ENCODE measurements at regions not wholly inside any gene's neighbourhood (a gene's known extent, or its start where the extent isn't known, plus 50 kb on each side); places are given as distances from the start of the nearest gene placed in this dataset.

DNA sequence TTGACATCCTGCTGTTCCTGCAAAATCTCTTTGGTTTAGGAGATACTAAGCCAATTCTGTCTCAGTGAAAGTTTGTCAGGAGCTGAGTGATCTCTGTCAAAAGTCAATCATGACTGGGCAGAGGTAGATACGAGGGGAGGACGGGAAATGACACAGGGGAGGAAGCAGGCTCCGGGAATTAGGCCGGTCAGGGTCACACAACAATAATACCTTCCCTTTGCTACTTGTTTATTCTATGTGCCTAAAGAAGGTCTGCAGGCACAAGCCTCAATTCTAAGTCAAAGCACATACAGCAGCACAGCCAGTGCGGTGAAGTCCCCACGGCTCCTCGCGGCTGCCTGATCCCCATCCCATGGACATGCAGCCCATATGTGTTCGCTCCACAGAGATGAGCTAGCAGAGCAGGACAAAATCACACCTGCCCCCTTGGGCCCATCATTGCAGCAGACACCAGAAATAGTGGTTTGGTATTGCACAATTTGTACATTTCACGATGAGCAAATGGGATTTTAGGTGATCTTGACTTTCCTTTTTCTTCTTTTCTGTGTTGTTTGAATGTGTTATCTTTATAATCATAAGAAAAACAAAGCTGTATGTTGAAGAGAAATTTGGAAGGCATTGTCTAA lies 141.4 kb downstream of the VAPA start:
- H3K4me3 ChIP-seq (ENCODE audit: low read depth, low read length), result no peak overlapping the region
- DNase-seq (ENCODE audit: low read depth), result peak; percentile 32

DNA sequence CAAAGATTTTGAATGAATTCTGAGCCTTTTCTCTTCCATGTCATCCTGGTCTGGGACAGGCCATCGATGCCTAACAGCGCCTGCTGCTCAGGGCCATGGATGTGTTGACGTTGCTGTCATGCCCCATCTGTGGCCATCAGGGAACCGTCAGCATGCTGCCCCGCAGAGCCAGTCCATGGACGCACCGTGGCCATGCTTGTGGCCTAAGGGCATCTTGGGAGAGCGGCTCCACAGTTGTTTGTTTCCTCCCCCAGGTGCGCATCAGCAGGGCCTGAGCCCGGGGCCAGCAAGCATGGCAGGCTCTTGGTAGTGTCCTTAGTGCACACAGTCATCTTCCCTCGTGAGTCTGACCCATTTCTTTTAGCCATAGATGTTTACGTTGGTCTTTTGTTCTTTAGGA lies 142.7 kb downstream of the VAPA start:
- TF ChIP-seq, protein P1, sequence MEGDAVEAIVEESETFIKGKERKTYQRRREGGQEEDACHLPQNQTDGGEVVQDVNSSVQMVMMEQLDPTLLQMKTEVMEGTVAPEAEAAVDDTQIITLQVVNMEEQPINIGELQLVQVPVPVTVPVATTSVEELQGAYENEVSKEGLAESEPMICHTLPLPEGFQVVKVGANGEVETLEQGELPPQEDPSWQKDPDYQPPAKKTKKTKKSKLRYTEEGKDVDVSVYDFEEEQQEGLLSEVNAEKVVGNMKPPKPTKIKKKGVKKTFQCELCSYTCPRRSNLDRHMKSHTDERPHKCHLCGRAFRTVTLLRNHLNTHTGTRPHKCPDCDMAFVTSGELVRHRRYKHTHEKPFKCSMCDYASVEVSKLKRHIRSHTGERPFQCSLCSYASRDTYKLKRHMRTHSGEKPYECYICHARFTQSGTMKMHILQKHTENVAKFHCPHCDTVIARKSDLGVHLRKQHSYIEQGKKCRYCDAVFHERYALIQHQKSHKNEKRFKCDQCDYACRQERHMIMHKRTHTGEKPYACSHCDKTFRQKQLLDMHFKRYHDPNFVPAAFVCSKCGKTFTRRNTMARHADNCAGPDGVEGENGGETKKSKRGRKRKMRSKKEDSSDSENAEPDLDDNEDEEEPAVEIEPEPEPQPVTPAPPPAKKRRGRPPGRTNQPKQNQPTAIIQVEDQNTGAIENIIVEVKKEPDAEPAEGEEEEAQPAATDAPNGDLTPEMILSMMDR (IDR thresholded peaks at IDR 0.05; ENCODE audit: insufficient read depth, low read depth, low read length), result no peak
- DNase-seq (ENCODE audit: low read depth), result no peak
- no peak overlapping the region for H3K4me3 ChIP-seq (ENCODE audit: low read depth, low read length)

More for the DNA sequence above, 141.4 kb downstream of the VAPA start:
- TF ChIP-seq, protein P1 (IDR thresholded peaks at IDR 0.05; ENCODE audit: insufficient read depth, low read depth, low read length), result no peak

DNA sequence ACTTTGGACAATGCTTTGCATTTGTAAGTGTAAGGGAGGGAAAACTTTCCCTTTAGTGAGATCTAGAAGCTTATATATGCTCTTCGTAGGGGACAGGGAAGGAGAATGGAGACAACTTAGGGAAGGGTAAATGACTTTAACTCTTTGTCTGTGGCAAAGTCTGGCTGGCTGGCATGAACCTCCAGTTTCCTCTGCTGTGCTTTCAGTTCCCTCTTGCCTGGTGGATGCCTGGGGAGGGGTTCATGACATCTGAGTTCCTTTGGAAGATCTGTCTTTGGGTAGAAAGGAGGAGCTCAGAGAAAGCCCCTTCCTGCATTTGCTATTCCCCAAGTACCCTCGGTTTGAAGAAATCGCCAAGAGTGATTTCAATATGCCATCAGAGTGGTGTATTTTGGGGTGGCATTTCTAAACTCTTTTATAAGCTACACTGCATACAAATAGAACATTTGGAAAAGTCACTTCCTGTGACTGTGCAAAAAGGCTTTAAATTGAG lies 143.6 kb downstream of the VAPA start:
- no peak overlapping the region for H3K4me3 ChIP-seq (ENCODE audit: low read depth, low read length)
- no peak for DNase-seq (ENCODE audit: low read depth)
- TF ChIP-seq, protein P1 (IDR thresholded peaks at IDR 0.05; ENCODE audit: insufficient read depth, low read depth, low read length), result no peak

DNA sequence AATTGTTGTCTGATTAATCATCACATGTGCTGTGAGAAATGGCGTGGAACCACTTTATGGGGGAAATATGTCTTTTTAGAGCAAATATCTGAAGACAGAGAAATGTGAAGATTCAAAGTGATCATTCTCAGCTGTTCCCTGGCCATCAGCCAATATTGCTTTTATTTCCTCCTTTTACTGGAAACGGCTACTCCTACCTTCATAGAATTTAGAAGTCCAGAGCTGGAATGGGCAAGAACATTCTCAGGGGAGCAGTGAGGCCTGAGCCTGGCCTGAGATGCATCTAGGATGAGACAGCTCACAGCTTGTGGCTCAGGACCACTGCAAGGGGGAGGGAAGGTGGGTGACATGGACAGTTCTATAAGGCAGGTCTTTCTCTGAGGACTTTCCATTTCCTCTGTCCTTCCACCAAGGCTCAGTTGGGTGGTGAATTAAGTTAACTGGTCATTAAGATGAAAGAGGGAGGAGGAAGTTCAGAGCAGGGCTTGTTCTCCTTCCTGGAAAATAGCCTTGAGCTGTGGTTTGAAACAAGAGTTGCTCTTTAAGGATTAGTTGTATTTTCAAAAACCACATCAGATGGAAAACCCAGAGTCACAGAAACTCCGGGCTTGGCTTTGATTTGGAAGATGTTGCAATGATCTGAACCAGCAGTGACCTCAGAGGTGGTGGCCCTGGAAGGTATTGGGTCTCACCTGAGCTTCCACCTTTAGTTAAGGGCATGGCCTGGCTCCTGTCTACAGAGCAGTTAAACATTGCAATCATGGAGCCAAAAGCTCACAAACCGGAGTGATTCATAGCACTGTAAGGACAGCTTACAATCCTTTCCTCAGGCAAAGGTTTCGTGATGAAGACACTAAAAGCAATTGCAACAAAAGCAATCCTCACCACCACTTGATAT lies 144.3 kb downstream of the VAPA start:
- TF ChIP-seq, protein P1 (IDR thresholded peaks at IDR 0.05; ENCODE audit: insufficient read depth, low read depth, low read length), result no peak
- H3K4me3 ChIP-seq (ENCODE audit: low read depth, low read length), result no peak overlapping the region

DNA sequence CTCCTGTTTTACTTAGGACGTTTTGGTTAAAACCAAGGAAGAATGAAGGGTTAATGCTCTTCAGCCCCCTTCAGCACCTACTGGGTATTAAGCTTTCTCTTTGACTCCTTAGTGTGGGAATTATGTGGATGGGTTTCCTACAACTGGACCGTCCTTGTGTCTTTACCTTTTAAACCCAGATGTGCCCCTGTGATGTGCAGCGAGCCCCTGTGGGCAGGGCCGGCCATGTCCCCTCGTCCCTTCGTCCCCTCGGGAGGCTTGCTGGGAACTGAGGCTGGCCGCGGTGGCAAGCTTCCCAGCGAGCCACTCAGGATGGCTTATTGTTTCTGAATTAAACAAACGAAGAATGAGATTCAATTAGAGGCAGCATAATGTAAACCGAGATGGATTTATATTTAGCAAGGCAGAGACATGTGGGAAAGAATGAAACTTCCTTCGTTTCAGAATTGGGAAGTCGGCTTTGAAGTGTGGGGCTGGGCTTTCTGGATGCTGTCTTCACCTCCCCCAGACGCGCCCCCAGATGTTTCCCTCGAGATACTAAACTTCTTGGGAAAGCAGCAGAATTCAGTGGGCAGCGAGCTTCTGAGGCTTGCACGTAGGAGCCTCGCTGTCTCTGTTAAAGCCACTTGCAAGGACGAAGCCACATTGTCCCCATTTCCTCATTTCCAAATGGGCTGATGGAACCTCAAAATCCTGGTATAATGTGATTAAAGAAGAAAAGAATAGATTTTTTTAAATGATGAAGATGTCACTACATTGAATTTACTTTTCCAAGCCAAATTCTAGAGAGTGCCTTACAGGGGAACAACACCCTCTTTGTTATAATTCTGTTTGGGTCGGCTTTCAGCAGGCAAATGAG lies 146.0 kb downstream of the VAPA start:
- H3K4me3 ChIP-seq (ENCODE audit: low read depth, low read length), result no peak overlapping the region
- peak; percentile 44 for DNase-seq (ENCODE audit: low read depth)
- TF ChIP-seq, protein P1 (IDR thresholded peaks at IDR 0.05; ENCODE audit: insufficient read depth, low read depth, low read length), result no peak

More for the DNA sequence above, 144.3 kb downstream of the VAPA start:
- DNase-seq (ENCODE audit: low read depth), result peak; percentile 89

DNA sequence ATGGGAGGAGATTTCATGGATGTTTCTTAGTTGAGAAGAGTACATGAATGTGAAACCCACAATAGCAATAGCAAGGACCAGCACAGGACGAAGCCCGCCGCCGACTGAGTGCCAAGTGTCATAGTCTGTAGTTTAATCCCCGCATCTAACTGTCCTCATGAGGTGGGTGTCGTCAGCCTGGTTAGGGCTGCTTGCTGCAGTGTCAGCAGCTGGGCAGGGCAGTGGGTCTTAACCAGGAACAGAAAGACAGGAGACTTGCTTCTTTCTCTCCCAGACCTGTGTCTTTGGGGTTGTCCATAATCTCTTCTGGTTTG lies 146.6 kb downstream of the VAPA start:
- DNase-seq (ENCODE audit: low read depth), result no peak
- TF ChIP-seq, protein P1 (IDR thresholded peaks at IDR 0.05; ENCODE audit: insufficient read depth, low read depth, low read length), result no peak
- H3K4me3 ChIP-seq (ENCODE audit: low read depth, low read length), result no peak overlapping the region
